ENCODE measurements at regions not wholly inside any gene's neighbourhood (a gene's known extent, or its start where the extent isn't known, plus 50 kb on each side); places are given as distances from the start of the nearest gene placed in this dataset.

GRCh38 chr7:1286946-1287645 lies 54.4 kb downstream of the UNCX start:
- DNase-seq, result no peak

More at GRCh38 chr7:1286946-1287645, 54.4 kb downstream of the UNCX start:
- Histone ChIP-seq H3K9ac (no peak overlapping the region), H3K79me2 (ENCODE audit: insufficient read depth) (no peaks in the 10 kb centered on the region), H3K9me2 (no peaks in the 10 kb centered on the region), H2AFZ (ENCODE audit: low read depth) (no peak overlapping the region), H3F3A (replicated peaks; ENCODE audit: insufficient read depth) (peaks cover 8% of the 10 kb centered on the region), H3K36me3 (replicated peaks in 1 of 2; ENCODE audit: control insufficient read depth in 1 of 2, insufficient read depth in 2 of 2, low read length in 1 of 2) (no peaks in the 10 kb centered on the region), H3K27ac (ENCODE audit: low read depth in 2 of 2, low read length in 1 of 2) (no peak overlapping the region), H3K27me3 (ENCODE audit: insufficient read depth) (peaks cover 100% of the 10 kb centered on the region), H3K9me3 (no peaks in the 10 kb centered on the region), H3K4me3 (ENCODE audit: low read depth in 2 of 2, low read length in 1 of 2) (no peak overlapping the region), H3K4me2 (no peak overlapping the region), H3K4me1 (ENCODE audit: control insufficient read depth in 1 of 2, insufficient read depth in 2 of 2, low read depth in 1 of 2, low read length in 1 of 2) (peaks cover 0 to 4% of the 10 kb centered on the region in 2 experiments; a peak in 2 of 4 replicates), H4K20me1 (ENCODE audit: insufficient read depth) (0 out of 2 replicates have a peak, but pooled peaks cover 7% of the 10 kb centered on the region)
- 44% methylated on average over 25 of the region's 26 CpGs for WGBS (ENCODE audit: low lambda C conversion rate)
- CTCF ChIA-PET, result interaction anchor here (0.7 to 1.3 kb wide), 2 partner anchors 34 to 82 kb away, joined by 3 read pairs; no protein-coding TSS in a partner anchor
- no peak for TF ChIP-seq TEAD4 (IDR thresholded peaks at IDR 0.05; ENCODE audit: borderline replicate concordance, insufficient read depth)
- no peak for TF ChIP-seq YY1 (IDR thresholded peaks at IDR 0.05; ENCODE audit: low read depth)
- TF ChIP-seq RCOR1 (IDR thresholded peaks at IDR 0.05; ENCODE audit: low read length), result no peak
- no peak for TF ChIP-seq NRF1 (IDR thresholded peaks at IDR 0.05; ENCODE audit: low read depth, low read length)
- no peak for TF ChIP-seq FOSL2 (IDR thresholded peaks at IDR 0.05; ENCODE audit: borderline replicate concordance, low read depth)
- TF ChIP-seq GABPA (IDR thresholded peaks at IDR 0.05; ENCODE audit: low read depth), result no peak
- TF ChIP-seq NFIC (IDR thresholded peaks at IDR 0.05; ENCODE audit: borderline replicate concordance), result no peak
- no peak for TF ChIP-seq FOXJ3 (CRISPR knock-in tag; IDR thresholded peaks at IDR 0.05)
- no peak for TF ChIP-seq RFX5 (IDR thresholded peaks at IDR 0.05; ENCODE audit: low read length)
- TF ChIP-seq, protein P1, sequence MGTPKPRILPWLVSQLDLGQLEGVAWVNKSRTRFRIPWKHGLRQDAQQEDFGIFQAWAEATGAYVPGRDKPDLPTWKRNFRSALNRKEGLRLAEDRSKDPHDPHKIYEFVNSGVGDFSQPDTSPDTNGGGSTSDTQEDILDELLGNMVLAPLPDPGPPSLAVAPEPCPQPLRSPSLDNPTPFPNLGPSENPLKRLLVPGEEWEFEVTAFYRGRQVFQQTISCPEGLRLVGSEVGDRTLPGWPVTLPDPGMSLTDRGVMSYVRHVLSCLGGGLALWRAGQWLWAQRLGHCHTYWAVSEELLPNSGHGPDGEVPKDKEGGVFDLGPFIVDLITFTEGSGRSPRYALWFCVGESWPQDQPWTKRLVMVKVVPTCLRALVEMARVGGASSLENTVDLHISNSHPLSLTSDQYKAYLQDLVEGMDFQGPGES (IDR thresholded peaks at IDR 0.05; ENCODE audit: low read depth, low read length), result no peak
- TF ChIP-seq SMC3 (IDR thresholded peaks at IDR 0.05; ENCODE audit: low read depth, low read length), result no peak
- no peak for TF ChIP-seq GATA2 (CRISPR knock-in tag; IDR thresholded peaks at IDR 0.05)
- TF ChIP-seq, protein P2, sequence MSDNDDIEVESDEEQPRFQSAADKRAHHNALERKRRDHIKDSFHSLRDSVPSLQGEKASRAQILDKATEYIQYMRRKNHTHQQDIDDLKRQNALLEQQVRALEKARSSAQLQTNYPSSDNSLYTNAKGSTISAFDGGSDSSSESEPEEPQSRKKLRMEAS (IDR thresholded peaks at IDR 0.05; ENCODE audit: low read depth), result no peak
- TF ChIP-seq CHD2 (IDR thresholded peaks at IDR 0.05; ENCODE audit: low read length, partially characterized antibody), result no peak
- TF ChIP-seq POLR2AphosphoS5 (IDR thresholded peaks at IDR 0.05; ENCODE audit: low read depth, low read length), result no peak
- TF ChIP-seq MEF2A (IDR thresholded peaks at IDR 0.05; ENCODE audit: borderline replicate concordance, low read depth), result no peak
- TF ChIP-seq ZBTB33 (IDR thresholded peaks at IDR 0.05; ENCODE audit: borderline replicate concordance, low read depth), result no peak
- no peak for TF ChIP-seq USF1 (IDR thresholded peaks at IDR 0.05; ENCODE audit: borderline replicate concordance, low read depth)
- TF ChIP-seq, protein P3, sequence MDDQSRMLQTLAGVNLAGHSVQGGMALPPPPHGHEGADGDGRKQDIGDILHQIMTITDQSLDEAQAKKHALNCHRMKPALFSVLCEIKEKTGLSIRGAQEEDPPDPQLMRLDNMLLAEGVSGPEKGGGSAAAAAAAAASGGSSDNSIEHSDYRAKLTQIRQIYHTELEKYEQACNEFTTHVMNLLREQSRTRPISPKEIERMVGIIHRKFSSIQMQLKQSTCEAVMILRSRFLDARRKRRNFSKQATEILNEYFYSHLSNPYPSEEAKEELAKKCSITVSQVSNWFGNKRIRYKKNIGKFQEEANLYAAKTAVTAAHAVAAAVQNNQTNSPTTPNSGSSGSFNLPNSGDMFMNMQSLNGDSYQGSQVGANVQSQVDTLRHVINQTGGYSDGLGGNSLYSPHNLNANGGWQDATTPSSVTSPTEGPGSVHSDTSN (IDR thresholded peaks at IDR 0.05), result no peak
- no peak for TF ChIP-seq SIN3A (IDR thresholded peaks at IDR 0.05; ENCODE audit: borderline replicate concordance, low read depth, low read length)
- POLR2A ChIA-PET, result no interaction called here
